ENCODE measurements at regions not wholly inside any gene's neighbourhood (a gene's known extent, or its start where the extent isn't known, plus 50 kb on each side); places are given as distances from the start of the nearest gene placed in this dataset.

GRCh38 chr6:134866563-134866962 is 83.3 kb downstream of the ALDH8A1 start:
- no peak for DNase-seq

DNA sequence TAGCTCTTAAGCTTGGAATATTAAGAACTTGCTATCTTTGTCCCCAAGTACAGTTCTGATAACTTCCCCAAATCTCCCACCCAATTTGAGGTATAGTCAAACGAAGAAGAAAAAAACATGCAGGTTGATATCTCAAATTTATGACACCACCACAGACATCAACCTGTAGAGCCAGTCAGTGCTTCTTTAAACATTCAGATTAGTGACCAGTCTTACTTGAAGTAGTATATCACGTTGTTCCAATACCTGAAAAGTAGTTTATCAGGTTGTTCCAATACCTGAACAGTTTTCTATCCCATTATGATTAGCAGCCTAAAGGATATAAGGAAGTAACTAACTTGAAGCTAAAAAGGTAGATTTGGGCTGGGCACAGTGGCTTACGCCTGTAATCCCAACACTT is 85.3 kb downstream of the ALDH8A1 start:
- DNase-seq: no peak

- no peak for DNase-seq
These were observed 86.0 kb downstream of the ALDH8A1 start for GRCh38 chr6:134863763-134864510.

DNA sequence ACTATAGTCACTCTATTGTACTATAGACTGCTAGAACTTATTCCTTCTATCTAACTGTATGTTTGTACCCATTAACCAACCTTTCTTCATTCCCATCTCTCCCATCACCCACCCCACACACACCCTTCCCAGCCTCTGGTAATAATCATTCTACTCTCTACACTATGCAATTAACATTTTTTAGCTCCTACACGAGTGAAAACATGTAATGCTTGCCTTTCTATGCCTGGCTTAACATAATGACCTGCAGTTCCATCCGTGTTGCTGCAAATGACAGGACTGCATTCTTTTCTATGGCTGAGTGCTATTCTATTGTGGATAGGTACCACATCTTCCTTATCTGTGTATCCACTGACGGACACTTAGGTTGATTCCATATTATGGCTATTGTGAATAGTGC is 95.5 kb downstream of the ALDH8A1 start:
- no peak for DNase-seq

DNA sequence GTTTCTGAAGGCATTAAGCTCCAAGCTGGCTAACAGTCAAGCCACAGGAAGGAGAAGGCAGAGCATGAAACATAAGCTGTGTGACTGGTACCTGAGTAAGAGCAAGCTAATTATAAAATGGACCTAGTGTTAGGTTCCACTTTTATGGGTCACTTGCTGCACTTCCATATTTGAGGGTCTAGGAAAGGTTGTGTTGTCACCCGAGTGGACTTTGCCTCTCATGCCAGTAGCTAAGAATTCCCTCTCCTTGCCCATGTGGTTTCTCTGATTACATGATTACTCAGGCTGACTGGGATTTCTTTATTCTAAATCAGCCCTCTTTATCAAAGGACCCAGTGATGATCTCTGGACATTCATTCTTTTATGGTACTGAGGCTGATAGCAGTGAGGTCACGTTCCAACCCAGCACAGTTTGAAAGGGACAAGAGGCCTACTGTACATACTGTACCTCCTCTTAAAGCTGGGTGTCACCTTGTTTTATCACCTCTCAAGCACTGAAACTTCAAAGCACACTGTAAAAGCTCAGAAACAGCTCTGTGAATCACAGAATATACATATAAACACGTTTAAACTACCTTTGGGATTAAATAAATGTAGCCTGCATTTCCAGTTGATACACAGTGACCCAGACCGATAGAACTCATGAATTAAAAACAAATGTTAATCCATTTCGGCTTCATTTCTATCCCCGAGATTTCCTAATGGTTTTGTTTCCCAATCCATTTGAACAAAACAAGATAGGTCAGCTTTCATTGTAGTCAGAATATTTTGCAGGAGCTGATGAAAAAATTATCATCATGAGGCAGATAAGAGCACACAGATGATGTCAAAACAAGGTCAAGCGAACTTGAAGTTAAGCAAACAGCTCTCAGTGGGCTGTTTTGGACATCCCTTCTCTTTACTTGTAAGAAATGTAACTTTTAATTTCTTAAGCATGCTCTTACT is 96.5 kb downstream of the ALDH8A1 start:
- DNase-seq: no peak

DNA sequence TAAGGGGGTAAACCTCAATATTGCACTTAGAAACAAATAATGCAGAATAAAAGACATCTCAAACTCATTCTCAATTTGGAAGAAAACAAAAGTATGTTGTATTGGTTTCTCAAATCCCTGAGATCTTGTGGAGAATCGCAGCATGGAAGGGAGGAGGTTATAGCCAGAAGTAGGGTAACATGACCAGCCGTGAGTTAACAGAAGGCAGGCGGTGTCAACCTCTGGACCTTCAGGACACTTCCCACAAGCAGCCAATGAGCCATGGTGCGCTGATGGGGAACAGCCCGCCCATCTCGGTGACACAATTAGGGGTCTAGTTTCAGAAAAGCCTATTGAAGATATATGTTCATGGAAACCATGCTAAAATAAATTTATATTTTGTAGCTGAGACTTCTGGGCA is 98.4 kb downstream of the ALDH8A1 start:
- DNase-seq: no peak

DNA sequence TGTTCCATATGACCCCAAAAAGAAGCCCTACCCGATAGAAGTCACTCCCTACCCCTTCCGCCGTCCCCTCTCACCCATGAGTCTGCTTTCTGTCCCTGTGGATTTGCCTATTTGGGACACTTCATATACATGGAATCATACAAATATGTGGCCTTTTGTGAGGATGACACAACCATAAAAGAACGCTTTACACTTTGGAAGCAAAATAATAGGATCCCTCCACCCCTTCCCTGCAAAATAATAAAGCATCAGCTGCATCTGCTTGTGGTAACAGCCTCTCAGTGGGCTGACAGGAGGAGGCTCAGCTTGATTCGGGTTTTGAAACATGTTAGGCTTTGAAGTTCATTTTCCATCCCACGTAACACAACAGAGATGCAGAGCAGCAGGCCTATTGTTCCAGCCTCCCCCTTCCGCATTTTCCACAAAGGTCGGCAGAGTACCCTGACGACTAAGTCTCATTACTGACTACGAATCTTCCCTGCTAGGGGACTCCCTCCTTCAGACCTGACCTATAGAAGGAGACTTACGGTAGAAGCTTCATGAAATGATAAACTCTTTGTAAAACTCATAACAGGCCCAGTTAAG is 99.1 kb downstream of the ALDH8A1 start:
- no peak for DNase-seq

DNA sequence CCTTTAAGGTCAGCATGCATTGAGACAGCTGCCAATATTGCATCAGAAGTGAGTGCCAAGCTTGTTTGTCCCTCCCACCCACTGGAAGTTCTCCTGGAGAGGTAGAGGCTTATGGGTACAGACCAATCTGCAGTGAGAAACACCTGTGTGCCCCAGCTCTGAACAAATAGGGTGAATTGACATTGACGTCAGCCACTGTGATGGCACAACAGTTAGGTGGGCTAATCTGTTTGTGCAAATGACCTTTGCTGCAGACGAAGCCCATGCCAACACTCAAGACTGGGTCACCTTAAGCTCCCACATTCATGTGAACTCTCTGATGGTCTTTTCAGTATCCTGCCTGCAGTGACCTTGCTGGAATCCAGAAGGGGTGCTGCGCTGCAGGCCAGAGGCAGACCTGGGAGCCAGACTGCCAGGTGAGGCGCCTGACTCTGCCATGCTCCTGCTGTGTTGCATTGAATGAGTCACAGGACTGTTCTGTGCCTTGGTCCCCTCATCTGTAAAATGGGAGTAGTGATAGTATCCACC is 99.9 kb downstream of the ALDH8A1 start:
- DNase-seq: no peak

GRCh38 chr6:134848076-134848475 is 101.8 kb downstream of the ALDH8A1 start:
- DNase-seq: no peak

DNA sequence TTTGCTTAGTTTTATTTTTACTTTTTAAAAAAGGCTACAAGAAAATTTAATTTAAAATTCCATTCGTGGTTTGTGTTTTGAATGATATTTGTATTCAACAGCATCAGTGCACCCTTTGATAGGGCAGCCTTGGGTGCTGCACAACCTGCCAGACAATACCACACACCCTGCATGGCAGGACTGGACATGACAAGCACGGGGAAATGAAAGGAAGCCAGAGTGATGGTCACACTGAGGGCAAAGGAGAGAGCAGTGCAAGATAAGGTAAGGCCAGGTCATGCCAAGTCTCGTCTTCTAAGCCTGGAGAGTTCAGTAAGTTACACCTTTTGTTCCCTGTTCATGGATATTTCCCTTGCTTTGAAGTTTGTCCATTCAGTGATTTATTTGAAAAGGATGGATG is 103.0 kb downstream of the ALDH8A1 start:
- no peak for DNase-seq

DNA sequence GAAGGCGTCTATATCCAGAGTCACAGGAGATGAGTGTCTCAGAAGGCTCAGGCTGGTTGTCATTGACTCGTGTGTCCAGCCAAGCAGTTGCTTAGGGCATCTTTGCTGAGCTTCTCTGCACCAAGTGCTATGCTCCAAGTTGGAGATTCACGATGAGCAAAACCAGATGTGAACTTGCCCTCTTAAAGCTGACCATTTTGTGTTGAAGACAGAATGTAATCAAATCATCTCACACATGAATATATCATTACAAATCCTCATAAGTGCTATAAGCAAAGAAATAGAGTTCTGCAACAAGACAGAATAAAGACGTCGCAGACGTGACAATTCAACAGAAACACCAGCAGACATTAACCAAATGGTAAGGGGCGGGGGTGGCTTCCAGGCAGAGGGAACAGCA is 103.9 kb downstream of the ALDH8A1 start:
- no peak for DNase-seq

- no peak for DNase-seq
These were observed 105.8 kb downstream of the ALDH8A1 start for GRCh38 chr6:134844120-134844519.

DNA sequence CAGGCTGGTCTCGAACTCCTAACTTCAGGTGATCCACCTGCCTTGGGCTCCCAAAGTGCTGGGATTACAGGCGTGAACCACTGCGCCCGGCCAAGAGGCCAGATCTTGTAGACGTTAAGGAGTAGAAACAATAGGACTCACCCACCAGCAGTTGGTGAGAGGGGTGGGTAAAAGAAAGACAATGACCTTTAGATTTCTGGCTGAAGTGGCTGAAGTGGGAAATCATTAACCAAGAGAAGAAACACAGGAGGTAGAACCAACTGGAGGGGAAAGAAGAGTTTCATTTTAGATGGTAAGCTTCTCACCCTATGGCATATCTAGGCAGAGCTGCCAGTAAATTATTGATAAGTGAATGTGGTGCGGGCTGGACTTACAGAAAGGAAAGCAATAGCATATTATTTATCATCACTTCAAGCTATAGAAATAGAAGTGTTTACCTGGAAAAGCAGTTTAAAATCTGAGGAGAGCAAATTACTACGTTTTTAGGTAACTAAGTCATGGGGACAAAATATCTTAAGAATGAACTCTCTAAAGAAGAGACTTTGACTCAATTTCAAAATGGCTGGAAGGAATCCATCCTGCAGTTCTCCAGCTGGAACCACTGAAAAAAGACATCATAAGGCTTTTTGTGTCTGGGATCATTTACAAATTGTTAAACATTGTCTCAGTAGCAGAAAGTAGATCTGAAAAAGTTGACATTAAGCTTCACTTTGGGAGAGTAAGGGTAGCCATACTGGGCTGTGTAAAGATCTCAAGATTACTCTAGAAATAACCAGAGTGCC is 109.6 kb downstream of the ALDH8A1 start:
- no peak for DNase-seq

DNA sequence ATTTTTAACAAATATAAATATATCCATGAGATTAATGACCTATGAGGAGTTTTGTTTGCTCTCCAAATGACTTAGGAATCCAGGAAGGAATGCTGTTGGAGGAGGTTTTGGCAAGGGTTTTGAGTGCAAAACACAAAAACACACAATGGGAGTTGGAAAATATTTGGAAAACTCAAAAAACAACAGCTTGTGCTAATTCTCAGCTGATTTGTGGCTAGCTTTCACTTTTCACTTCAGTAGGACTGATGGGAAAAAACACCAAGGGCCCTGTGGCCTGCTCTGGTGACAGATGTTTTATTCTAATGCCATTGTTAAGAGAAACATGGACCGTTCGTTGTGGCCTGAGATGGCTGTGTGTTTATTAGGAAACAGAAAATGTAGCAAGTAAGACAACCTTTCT is 113.9 kb downstream of the ALDH8A1 start:
- no peak for DNase-seq

- no peak for DNase-seq
These were observed 119.0 kb downstream of the ALDH8A1 start for GRCh38 chr6:134830940-134831339.

GRCh38 chr6:134830194-134830593 is 119.7 kb downstream of the ALDH8A1 start:
- no peak for DNase-seq

DNA sequence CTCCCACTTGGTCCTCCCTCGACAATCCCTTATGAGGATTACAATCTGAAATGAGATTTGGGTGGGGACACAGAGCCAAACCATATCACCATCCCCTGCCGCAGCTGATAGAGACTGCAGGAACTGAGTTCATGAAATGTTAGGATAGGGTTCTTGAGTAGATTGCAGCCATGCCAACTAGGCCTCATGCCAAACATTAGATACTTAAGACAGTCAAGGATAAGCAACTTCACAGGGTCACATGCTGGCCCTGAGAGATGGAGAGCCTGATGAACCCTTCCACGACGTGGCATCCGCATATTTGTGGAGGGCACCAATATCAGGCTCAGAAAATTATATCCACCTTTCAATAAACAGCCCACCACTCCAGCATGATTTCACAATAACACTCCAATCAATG is 121.3 kb downstream of the ALDH8A1 start:
- no peak for DNase-seq

DNA sequence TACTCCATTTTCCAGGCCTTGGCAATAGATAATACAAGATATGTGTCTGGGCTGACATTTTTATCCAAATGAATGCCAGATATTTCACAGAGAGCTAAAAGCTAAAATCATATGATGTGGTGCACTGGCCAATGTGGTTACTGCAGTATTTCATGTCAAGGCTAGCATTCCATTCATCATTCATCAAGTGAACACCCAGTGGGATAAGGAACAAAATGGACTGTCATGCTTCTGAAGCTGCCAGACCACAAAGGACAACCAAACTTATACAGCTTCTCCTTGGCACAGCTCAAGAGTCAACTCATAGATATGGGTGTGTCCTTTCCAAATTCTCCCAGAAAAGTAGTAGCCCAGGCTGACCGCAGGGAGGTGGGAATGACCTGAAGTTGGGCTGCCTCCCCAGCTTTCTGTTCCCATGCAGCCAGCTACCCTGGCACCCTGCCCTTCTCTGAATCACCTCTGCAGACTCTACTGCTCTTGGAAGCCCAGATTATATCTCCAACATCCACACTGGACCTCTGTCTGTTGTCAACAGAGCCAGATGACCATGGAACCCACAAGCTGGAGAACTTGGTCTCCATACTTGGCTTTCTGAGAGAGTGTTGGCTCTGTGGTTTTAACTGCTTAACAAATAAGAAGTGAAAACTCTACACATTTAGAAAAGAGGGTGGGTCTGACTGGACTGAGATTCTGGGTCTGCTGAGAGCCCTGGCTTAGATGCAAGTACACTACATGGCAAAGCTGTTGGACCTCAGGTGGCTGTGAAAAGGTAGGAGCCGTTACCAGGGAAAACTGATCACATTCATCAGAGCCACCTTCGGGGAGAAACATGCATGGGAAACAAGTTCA is 122.8 kb downstream of the ALDH8A1 start:
- DNase-seq: no peak

DNA sequence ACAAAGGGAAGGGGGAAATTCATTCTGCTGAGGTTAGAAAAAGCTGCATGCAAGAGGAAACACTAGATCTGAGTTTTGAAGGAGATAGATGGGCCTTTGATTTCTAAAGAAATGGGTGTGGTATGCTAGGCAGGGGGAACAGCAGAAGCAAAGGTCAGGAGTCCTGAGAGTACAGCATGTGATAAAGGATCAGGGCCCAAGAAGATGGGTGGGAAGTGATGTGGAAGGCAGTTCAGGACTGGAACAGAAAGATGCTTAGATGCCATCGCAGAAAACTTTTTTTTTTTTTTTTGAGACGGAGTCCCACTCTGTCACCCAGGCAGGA is 126.2 kb downstream of the ALDH8A1 start:
- DNase-seq: no peak

DNA sequence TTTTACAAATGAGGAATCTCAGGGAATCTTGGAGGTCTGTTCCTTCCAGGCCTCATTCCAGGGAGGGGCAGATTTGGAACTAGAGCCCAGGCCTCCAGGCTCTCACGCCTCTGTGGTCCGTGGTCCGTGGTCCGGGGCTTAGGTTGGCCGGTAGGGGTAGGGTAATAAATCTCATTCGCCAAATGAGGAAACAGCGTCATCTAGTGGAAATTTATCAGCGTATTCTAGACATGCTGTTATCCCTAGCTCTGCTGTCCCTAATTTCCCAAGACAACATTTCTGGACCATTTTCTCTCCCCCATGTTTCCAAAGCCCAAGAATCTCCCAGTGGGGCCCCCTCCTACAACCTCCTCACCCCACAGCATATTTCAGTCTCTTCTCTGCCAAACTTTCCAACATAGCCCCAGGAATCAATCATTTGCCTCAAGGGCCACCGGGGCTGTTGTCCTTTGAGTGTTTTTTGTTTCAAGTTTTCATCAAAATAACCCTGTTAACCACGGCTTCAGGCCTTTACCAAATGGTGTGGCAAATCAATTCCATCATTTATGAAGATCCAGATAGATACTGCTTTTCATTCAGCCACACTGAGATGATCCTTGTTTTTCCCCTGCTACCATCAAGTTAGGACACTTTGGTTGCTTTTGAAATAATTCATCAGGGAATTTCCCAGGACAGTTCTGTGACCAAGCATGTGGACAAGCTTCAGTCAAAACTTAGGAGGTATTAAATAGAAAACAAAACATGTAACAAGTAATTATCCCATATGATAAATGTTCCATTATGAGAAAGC is 126.8 kb downstream of the ALDH8A1 start:
- peak; percentile 82 for DNase-seq
